Hepatocyte (in vitro differentiated cells): ENCODE measurements at regions not wholly inside any gene's neighbourhood (a gene's known extent, or its start where the extent isn't known, plus 50 kb on each side); places are given as distances from the start of the nearest gene placed in this dataset.

Experiments used
- DNase-seq: peaks from one replicate; pipeline ENCODE4 v3.0.0-alpha.2; 2016; ENCODE audit warnings: low spot score
- H2AFZ ChIP-seq: fragments of 200-600 bp; sonication (generic); 2 replicates; pipeline ENCODE4 v1.6.0; 2016; ENCODE audit warnings: antibody characterized with exemption, mild to moderate bottlenecking
- H3K27ac ChIP-seq: fragments of 200-600 bp; sonication (generic); 2 replicates; pipeline ENCODE4 v1.5.1; 2016; ENCODE audit warnings: mild to moderate bottlenecking
- H3K27me3 ChIP-seq: fragments of 200-600 bp; sonication (generic); 2 replicates; pipeline ENCODE4 v1.6.1; 2016
- H3K36me3 ChIP-seq: fragments of 200-600 bp; sonication (generic); replicated peaks from 2 replicates; pipeline ENCODE4 v1.5.1; 2016; ENCODE audit warnings: low read depth; ENCODE audit not compliant: insufficient read depth
- H3K4me1 ChIP-seq: fragments of 200-600 bp; sonication (generic); 2 replicates; pipeline ENCODE4 v1.5.1; 2016; ENCODE audit warnings: mild to moderate bottlenecking, moderate library complexity; ENCODE audit not compliant: insufficient read depth
- H3K4me2 ChIP-seq: fragments of 200-600 bp; sonication (generic); 2 replicates; pipeline ENCODE4 v1.6.0; 2016
- H3K4me3 ChIP-seq: fragments of 200-600 bp; sonication (generic); 2 replicates; pipeline ENCODE4 v1.5.1; 2016; ENCODE audit warnings: mild to moderate bottlenecking
- H3K79me2 ChIP-seq: fragments of 200-600 bp; sonication (generic); 2 replicates; pipeline ENCODE4 v1.6.0; 2017; ENCODE audit warnings: mild to moderate bottlenecking
- H3K9me2 ChIP-seq: fragments of 200-600 bp; sonication (generic); replicated peaks from 2 replicates; pipeline ENCODE4 v1.6.0; 2017; ENCODE audit warnings: mild to moderate bottlenecking; ENCODE audit not compliant: insufficient read depth
- H3K9me3 ChIP-seq: fragments of 200-600 bp; sonication (generic); 2 replicates; pipeline ENCODE4 v1.5.1; 2016; ENCODE audit warnings: low read depth, mild to moderate bottlenecking
- H4K20me1 ChIP-seq: fragments of 200-600 bp; sonication (generic); 2 replicates; pipeline ENCODE4 v1.6.0; 2016; ENCODE audit warnings: mild to moderate bottlenecking; ENCODE audit not compliant: insufficient read depth, poor library complexity, severe bottlenecking
- CTCF ChIP-seq: fragments of 200-600 bp; sonication (generic); IDR thresholded peaks from 2 replicates; pipeline ENCODE4 v1.5.1; 2016; ENCODE audit warnings: antibody characterized with exemption, mild to moderate bottlenecking; ENCODE audit not compliant: poor library complexity
- EZH2 ChIP-seq: fragments of 200-600 bp; sonication (generic); IDR thresholded peaks from 2 replicates; pipeline ENCODE4 v1.6.1; 2016; ENCODE audit warnings: antibody characterized with exemption, mild to moderate bottlenecking, borderline replicate concordance
- EZH2phosphoT487 ChIP-seq: fragments of 200-600 bp; sonication (generic); IDR thresholded peaks from one replicate; pipeline ENCODE4 v1.6.1; 2018; ENCODE audit warnings: antibody characterized with exemption, mild to moderate bottlenecking, low read depth, moderate library complexity; ENCODE audit not compliant: unreplicated experiment, severe bottlenecking
- WGBS: methylation state at CpG from one replicate; pipeline ENCODE4 v1.1.6; 2016; ENCODE audit warnings: low lambda C conversion rate; ENCODE audit errors: missing lambda C conversion rate; 5-methylcytosine and 5-hydroxymethylcytosine counted together

- H3K9me3 ChIP-seq = no peaks in the 10 kb centered on the region
- H3K36me3 ChIP-seq = no peaks in the 10 kb centered on the region
- TF ChIP-seq CTCF (no peak), EZH2phosphoT487 (no peak), EZH2 (no peak)
- DNase-seq = no peak
- no peaks in the 10 kb centered on the region for H3K9me2 ChIP-seq
- H4K20me1 ChIP-seq = no peaks in the 10 kb centered on the region
- H3K27ac ChIP-seq = no peak overlapping the region
- no peaks in the 10 kb centered on the region for H3K4me1 ChIP-seq
- WGBS = 76% methylated on average over 5 of the region's 5 CpGs
- H3K4me2 ChIP-seq = no peak overlapping the region
- no peaks in the 10 kb centered on the region for H3K79me2 ChIP-seq
- H3K27me3 ChIP-seq = no peaks in the 10 kb centered on the region
- H3K4me3 ChIP-seq = no peak overlapping the region
- H2AFZ ChIP-seq = no peak overlapping the region
Observed at GRCh38 chr14:25574628-25575325, 524.8 kb upstream of the STXBP6 start.

- H4K20me1 ChIP-seq = no peaks in the 10 kb centered on the region
- H3K9me3 ChIP-seq = no peaks in the 10 kb centered on the region
- no peaks in the 10 kb centered on the region for H3K27me3 ChIP-seq
- no peak overlapping the region for H3K4me3 ChIP-seq
- no peak overlapping the region for H2AFZ ChIP-seq
- H3K4me2 ChIP-seq = no peak overlapping the region
- H3K9me2 ChIP-seq = no peaks in the 10 kb centered on the region
- H3K36me3 ChIP-seq = no peaks in the 10 kb centered on the region
- H3K79me2 ChIP-seq = no peaks in the 10 kb centered on the region
- H3K4me1 ChIP-seq = no peaks in the 10 kb centered on the region
- H3K27ac ChIP-seq = no peak overlapping the region
- TF ChIP-seq CTCF (no peak), EZH2 (no peak), EZH2phosphoT487 (no peak)
- 73% methylated on average over 4 of the region's 4 CpGs for WGBS
- DNase-seq = no peak
Observed at GRCh38 chr14:25570483-25570882, 520.5 kb upstream of the STXBP6 start.

GRCh38 chr14:25557466-25557865 is 507.5 kb upstream of the STXBP6 start:
- Histone ChIP-seq H3K36me3 (no peaks in the 10 kb centered on the region), H2AFZ (no peak overlapping the region), H4K20me1 (no peaks in the 10 kb centered on the region), H3K4me3 (no peak overlapping the region), H3K79me2 (no peaks in the 10 kb centered on the region), H3K9me2 (no peaks in the 10 kb centered on the region), H3K27me3 (no peaks in the 10 kb centered on the region), H3K4me2 (no peak overlapping the region), H3K27ac (no peak overlapping the region), H3K9me3 (no peaks in the 10 kb centered on the region), H3K4me1 (no peaks in the 10 kb centered on the region)
- TF ChIP-seq EZH2phosphoT487 (no peak), CTCF (no peak), EZH2 (no peak)
- DNase-seq = no peak
- 69% methylated on average over 1 of the region's 1 CpG for WGBS

GRCh38 chr14:25552826-25553225 is 502.9 kb upstream of the STXBP6 start:
- H3K27ac ChIP-seq = no peak overlapping the region
- H2AFZ ChIP-seq = no peak overlapping the region
- H3K4me3 ChIP-seq = no peak overlapping the region
- H3K4me2 ChIP-seq = no peak overlapping the region
- no peaks in the 10 kb centered on the region for H3K9me2 ChIP-seq
- no peaks in the 10 kb centered on the region for H3K4me1 ChIP-seq
- DNase-seq = no peak
- WGBS = 48% methylated on average over 2 of the region's 2 CpGs
- TF ChIP-seq CTCF (no peak), EZH2 (no peak), EZH2phosphoT487 (no peak)
- H3K9me3 ChIP-seq = no peaks in the 10 kb centered on the region
- H3K27me3 ChIP-seq = no peaks in the 10 kb centered on the region
- H4K20me1 ChIP-seq = no peaks in the 10 kb centered on the region
- H3K79me2 ChIP-seq = no peaks in the 10 kb centered on the region
- no peaks in the 10 kb centered on the region for H3K36me3 ChIP-seq
